ENCODE measurements at regions not wholly inside any gene's neighbourhood (a gene's known extent, or its start where the extent isn't known, plus 50 kb on each side); places are given as distances from the start of the nearest gene placed in this dataset.

DNA sequence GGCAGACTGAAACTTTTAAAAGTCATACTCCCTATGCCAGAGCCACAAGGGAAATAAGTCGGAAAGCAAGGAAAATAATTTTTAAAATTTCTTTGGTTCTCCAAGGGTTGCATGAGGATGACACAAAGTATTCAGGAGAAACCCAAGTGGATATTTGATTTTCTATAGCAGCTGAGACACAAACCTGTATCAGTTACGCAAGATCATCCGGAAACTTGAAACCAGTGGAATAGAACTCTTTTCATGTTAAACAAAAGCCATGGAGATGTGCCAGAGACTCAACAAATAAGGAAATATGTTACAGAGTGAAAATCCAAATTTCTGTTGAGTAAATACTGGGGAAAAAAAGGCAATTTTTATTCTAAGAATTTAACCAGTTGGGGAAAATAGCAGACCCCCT, 294.7 kb downstream of the KIF2B start:
- TF ChIP-seq EGR1 (IDR thresholded peaks at IDR 0.05) (no peak), CREB1 (IDR thresholded peaks at IDR 0.05; ENCODE audit: low read depth) (no peak), EP300 (IDR thresholded peaks at IDR 0.05; ENCODE audit: borderline replicate concordance) (no peak), YY1 (IDR thresholded peaks at IDR 0.05; ENCODE audit: low read depth) (no peak), FOXM1 (IDR thresholded peaks at IDR 0.05; ENCODE audit: borderline replicate concordance, low read depth) (no peak), NFIC (IDR thresholded peaks at IDR 0.05) (no peak), RAD21 (IDR thresholded peaks at IDR 0.05; ENCODE audit: low read depth) (no peak)

DNA sequence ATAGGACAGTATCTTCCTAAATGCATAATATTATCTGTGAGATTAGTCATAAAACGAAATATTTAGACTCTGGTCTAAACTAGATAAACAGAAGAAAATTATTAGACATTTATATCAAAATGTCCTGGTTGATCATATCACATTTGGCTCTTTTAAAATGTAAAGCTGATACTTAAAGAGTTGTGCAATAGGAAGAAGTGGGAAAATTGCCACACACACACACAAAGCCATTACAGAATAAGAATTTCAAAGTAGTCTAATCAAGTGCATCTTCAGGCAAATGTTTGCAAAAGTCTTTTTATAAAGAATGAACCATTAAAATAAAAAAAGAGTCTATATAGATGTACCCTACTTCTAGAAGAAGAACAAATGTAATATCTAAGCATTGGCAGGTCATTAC, 301.7 kb downstream of the KIF2B start:
- TF ChIP-seq CREB1 (IDR thresholded peaks at IDR 0.05; ENCODE audit: low read depth) (no peak), YY1 (IDR thresholded peaks at IDR 0.05; ENCODE audit: low read depth) (no peak), RAD21 (IDR thresholded peaks at IDR 0.05; ENCODE audit: low read depth) (no peak), CEBPB (IDR thresholded peaks at IDR 0.05) (no peak), TCF12 (IDR thresholded peaks at IDR 0.05; ENCODE audit: low read depth) (no peak), FOXM1 (IDR thresholded peaks at IDR 0.05; ENCODE audit: borderline replicate concordance, low read depth) (no peak), TAF1 (IDR thresholded peaks at IDR 0.05; ENCODE audit: low read depth) (no peak), ZBTB7A (IDR thresholded peaks at IDR 0.05; ENCODE audit: low read depth) (no peak), TEAD4 (IDR thresholded peaks at IDR 0.05) (no peak)
- TF ChIP-seq, protein P1, sequence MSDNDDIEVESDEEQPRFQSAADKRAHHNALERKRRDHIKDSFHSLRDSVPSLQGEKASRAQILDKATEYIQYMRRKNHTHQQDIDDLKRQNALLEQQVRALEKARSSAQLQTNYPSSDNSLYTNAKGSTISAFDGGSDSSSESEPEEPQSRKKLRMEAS (IDR thresholded peaks at IDR 0.05), result no peak
- TF ChIP-seq, protein P2, sequence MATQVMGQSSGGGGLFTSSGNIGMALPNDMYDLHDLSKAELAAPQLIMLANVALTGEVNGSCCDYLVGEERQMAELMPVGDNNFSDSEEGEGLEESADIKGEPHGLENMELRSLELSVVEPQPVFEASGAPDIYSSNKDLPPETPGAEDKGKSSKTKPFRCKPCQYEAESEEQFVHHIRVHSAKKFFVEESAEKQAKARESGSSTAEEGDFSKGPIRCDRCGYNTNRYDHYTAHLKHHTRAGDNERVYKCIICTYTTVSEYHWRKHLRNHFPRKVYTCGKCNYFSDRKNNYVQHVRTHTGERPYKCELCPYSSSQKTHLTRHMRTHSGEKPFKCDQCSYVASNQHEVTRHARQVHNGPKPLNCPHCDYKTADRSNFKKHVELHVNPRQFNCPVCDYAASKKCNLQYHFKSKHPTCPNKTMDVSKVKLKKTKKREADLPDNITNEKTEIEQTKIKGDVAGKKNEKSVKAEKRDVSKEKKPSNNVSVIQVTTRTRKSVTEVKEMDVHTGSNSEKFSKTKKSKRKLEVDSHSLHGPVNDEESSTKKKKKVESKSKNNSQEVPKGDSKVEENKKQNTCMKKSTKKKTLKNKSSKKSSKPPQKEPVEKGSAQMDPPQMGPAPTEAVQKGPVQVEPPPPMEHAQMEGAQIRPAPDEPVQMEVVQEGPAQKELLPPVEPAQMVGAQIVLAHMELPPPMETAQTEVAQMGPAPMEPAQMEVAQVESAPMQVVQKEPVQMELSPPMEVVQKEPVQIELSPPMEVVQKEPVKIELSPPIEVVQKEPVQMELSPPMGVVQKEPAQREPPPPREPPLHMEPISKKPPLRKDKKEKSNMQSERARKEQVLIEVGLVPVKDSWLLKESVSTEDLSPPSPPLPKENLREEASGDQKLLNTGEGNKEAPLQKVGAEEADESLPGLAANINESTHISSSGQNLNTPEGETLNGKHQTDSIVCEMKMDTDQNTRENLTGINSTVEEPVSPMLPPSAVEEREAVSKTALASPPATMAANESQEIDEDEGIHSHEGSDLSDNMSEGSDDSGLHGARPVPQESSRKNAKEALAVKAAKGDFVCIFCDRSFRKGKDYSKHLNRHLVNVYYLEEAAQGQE (IDR thresholded peaks at IDR 0.05; ENCODE audit: low read depth), result no peak

DNA sequence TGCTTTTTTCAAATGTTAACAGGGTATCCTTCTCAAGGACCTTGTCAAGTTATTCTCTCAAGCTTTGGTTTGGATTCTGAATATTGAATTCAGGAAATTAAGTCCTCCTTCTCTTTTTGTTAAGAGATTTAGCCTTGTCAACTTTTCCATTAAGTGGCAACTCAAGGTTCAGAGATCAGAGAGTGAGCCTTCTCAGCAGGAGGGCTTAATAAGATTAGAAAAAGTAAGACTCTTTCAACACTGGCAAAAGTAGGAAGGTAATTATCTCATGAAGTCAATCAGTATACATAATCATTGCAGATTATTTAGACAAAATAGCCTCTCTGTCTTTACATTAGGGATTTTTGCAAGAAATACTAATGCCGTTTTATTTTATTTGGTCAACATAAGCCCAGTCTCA, 330.7 kb downstream of the KIF2B start:
- no peak for TF ChIP-seq RAD21 (IDR thresholded peaks at IDR 0.05; ENCODE audit: low read depth)
- TF ChIP-seq, protein P1 (IDR thresholded peaks at IDR 0.05), result no peak
- TF ChIP-seq EGR1 (IDR thresholded peaks at IDR 0.05), result no peak
- no peak for TF ChIP-seq ZBTB7A (IDR thresholded peaks at IDR 0.05; ENCODE audit: low read depth)
- TF ChIP-seq EP300 (IDR thresholded peaks at IDR 0.05; ENCODE audit: borderline replicate concordance), result no peak
- no peak for TF ChIP-seq CREB1 (IDR thresholded peaks at IDR 0.05; ENCODE audit: low read depth)
- TF ChIP-seq, protein P3, sequence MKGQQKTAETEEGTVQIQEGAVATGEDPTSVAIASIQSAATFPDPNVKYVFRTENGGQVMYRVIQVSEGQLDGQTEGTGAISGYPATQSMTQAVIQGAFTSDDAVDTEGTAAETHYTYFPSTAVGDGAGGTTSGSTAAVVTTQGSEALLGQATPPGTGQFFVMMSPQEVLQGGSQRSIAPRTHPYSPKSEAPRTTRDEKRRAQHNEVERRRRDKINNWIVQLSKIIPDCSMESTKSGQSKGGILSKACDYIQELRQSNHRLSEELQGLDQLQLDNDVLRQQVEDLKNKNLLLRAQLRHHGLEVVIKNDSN (IDR thresholded peaks at IDR 0.05), result no peak
- no peak for TF ChIP-seq YY1 (IDR thresholded peaks at IDR 0.05; ENCODE audit: low read depth)
- TF ChIP-seq, protein P2 (IDR thresholded peaks at IDR 0.05; ENCODE audit: low read depth), result no peak
- no peak for TF ChIP-seq FOXM1 (IDR thresholded peaks at IDR 0.05; ENCODE audit: borderline replicate concordance, low read depth)
- no peak for TF ChIP-seq TCF12 (IDR thresholded peaks at IDR 0.05; ENCODE audit: low read depth)
- TF ChIP-seq CEBPB (IDR thresholded peaks at IDR 0.05), result no peak
- TF ChIP-seq TAF1 (IDR thresholded peaks at IDR 0.05; ENCODE audit: low read depth), result no peak
- no peak for TF ChIP-seq NFIC (IDR thresholded peaks at IDR 0.05)
- no peak for TF ChIP-seq TEAD4 (IDR thresholded peaks at IDR 0.05)

DNA sequence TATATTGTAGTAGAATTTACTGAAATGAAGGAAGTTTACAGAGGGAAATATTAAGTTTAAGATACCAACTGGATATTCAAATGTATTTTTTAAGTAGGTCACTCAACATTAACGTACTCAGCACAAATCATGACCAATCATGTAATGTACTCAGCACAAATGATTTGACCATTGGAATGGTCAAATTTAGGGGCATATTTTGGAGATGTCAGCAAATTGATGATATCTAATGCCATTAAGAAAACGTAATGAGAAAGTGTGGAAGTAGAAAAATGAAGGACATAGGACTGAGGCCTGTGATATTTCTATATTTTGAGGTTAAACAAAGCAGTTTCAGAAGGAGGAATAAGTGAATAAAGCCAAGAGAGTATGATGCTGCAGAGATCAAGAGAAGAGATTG, 334.8 kb downstream of the KIF2B start:
- TF ChIP-seq NFIC (IDR thresholded peaks at IDR 0.05) (no peak), RAD21 (IDR thresholded peaks at IDR 0.05; ENCODE audit: low read depth) (no peak), YY1 (IDR thresholded peaks at IDR 0.05; ENCODE audit: low read depth) (no peak), TEAD4 (IDR thresholded peaks at IDR 0.05) (no peak), EP300 (IDR thresholded peaks at IDR 0.05; ENCODE audit: borderline replicate concordance) (no peak), CEBPB (IDR thresholded peaks at IDR 0.05) (no peak), CREB1 (IDR thresholded peaks at IDR 0.05; ENCODE audit: low read depth) (no peak), TAF1 (IDR thresholded peaks at IDR 0.05; ENCODE audit: low read depth) (no peak), TCF12 (IDR thresholded peaks at IDR 0.05; ENCODE audit: low read depth) (no peak), ZBTB7A (IDR thresholded peaks at IDR 0.05; ENCODE audit: low read depth) (no peak)
- TF ChIP-seq, protein P3 (IDR thresholded peaks at IDR 0.05), result no peak
- TF ChIP-seq, protein P2 (IDR thresholded peaks at IDR 0.05; ENCODE audit: low read depth), result no peak
- TF ChIP-seq, protein P1 (IDR thresholded peaks at IDR 0.05), result no peak

All from Ishikawa (cell line).